A549 (cell line): ENCODE measurements at regions not wholly inside any gene's neighbourhood (a gene's known extent, or its start where the extent isn't known, plus 50 kb on each side); places are given as distances from the start of the nearest gene placed in this dataset.

ENCODE experiments used
- ATAC-seq, 2 experiments: fragments of 200-7000 bp in 1 of 2; fragments of >200 bp in 1 of 2; cut with Nextera tagmentation in 1 of 2; cut with Tn5 transposase in 1 of 2; 3 replicates each; pipeline versions ENCODE4 v1.8.0 to v1.9.1; 2018 to 2020; ENCODE audit warnings: mild to moderate bottlenecking in 1 of 2, moderate library complexity in 1 of 2
- CTCF ChIA-PET: fragments of 300-600 bp; sonication (Branson Sonifier 250); formaldehyde crosslinking; extraction: SDS; loops from one replicate; lab custom pipeline; 2021; ENCODE audit warnings: antibody characterized with exemption, inconsistent platforms; lab: Yijun Ruan, JAX
- POLR2A ChIA-PET: fragments of 350-600 bp; formaldehyde crosslinking; extraction: SDS; loops from one replicate; lab custom pipeline; 2021; ENCODE audit warnings: antibody characterized with exemption, inconsistent platforms; lab: Yijun Ruan, JAX
- DNase-seq, 2 experiments: peaks; one replicate each; pipeline versions ENCODE4 v3.0.0 to v3.0.0-alpha.2; 2011 to 2016; ENCODE audit warnings: low read depth in 1 of 2, low spot score in 1 of 2
- FAIRE-seq: peaks from 2 replicates; lab custom pipeline; 2011; peaks lifted over from hg19 to GRCh38; lab: Jason Lieb, UNC
- H3K27ac ChIP-seq, 2 experiments: fragments of >200 bp; sonication (Bioruptor Twin); formaldehyde crosslinking; 3 replicates each; pipeline ENCODE4 v1.5.1; 2016 to 2017
- H3K4me1 ChIP-seq: fragments of >200 bp; sonication (Bioruptor Twin); formaldehyde crosslinking; 3 replicates; pipeline ENCODE4 v1.6.1; 2016
- H3K4me2 ChIP-seq: fragments of >200 bp; sonication (Bioruptor Twin); formaldehyde crosslinking; 3 replicates; pipeline ENCODE4 v1.6.1; 2016
- H3K4me3 ChIP-seq: fragments of >200 bp; sonication (Bioruptor Twin); formaldehyde crosslinking; 3 replicates; pipeline ENCODE4 v1.5.1; 2016
- H3K9me3 ChIP-seq: fragments of >200 bp; sonication (Bioruptor Twin); formaldehyde crosslinking; 3 replicates; pipeline ENCODE4 v1.6.1; 2016
- HMGXB4 ChIP-seq: fragments of 250-450 bp; sonication (Bioruptor Pico); IDR thresholded peaks from 2 replicates; pipeline ENCODE4 v1.5.0; 2021; ENCODE audit warnings: mild to moderate bottlenecking, moderate library complexity, borderline replicate concordance
- HOXB5 ChIP-seq: fragments of 250-450 bp; sonication (Bioruptor Pico); IDR thresholded peaks from 2 replicates; pipeline ENCODE4 v1.5.0; 2020; ENCODE audit warnings: mild to moderate bottlenecking, moderate library complexity
- JUN ChIP-seq, 2 experiments: fragments of >200 bp; sonication (Bioruptor Twin); formaldehyde crosslinking; IDR thresholded peaks; 2 replicates in 1 of 2; 3 replicates in 1 of 2; pipeline ENCODE4 v1.6.1; 2016 to 2017
- MAFK ChIP-seq: fragments of 450-650 bp; IDR thresholded peaks from 2 replicates; pipeline ENCODE4 v1.6.1; 2014; ENCODE audit not compliant: partially characterized antibody
- NFE2L2 ChIP-seq: fragments of 150-350 bp; conservative IDR thresholded peaks from 2 replicates; pipeline ENCODE4 v1.6.1; 2014; ENCODE audit warnings: low read length
- NPAS2 ChIP-seq: fragments of 250-450 bp; sonication (Bioruptor Pico); IDR thresholded peaks from 2 replicates; pipeline ENCODE4 v1.8.0; 2022; ENCODE audit warnings: mild to moderate bottlenecking, moderate library complexity, borderline replicate concordance
- NR3C1 ChIP-seq: fragments of >200 bp; sonication (Bioruptor Twin); formaldehyde crosslinking; IDR thresholded peaks from 3 replicates; pipeline ENCODE4 v1.6.1; 2017
- PHF8 ChIP-seq: fragments of 200-600 bp; sonication (generic); IDR thresholded peaks from 2 replicates; pipeline ENCODE4 v1.6.1; 2016; ENCODE audit warnings: low read depth, mild to moderate bottlenecking, antibody characterized with exemption, moderate library complexity, borderline replicate concordance
- POLR2AphosphoS2 ChIP-seq: conservative IDR thresholded peaks from 2 replicates; pipeline ENCODE4 v1.6.1; 2012; ENCODE audit warnings: low read length, improper control_type of control experiment, inconsistent platforms
- RARB ChIP-seq: fragments of 250-450 bp; sonication (Bioruptor Pico); IDR thresholded peaks from 2 replicates; pipeline ENCODE4 v1.8.0; 2021; ENCODE audit warnings: mild to moderate bottlenecking, moderate library complexity
- ZC3H11A ChIP-seq: fragments of 450-650 bp; IDR thresholded peaks from 2 replicates; pipeline ENCODE4 v1.6.1; 2014; ENCODE audit warnings: antibody characterized with exemption, mild to moderate bottlenecking
- ZNF302 ChIP-seq: fragments of 250-450 bp; sonication (Bioruptor Pico); IDR thresholded peaks from 2 replicates; pipeline ENCODE4 v1.9.0; 2021; ENCODE audit warnings: inconsistent platforms, mild to moderate bottlenecking, moderate library complexity
- WGBS: methylation state at CpG from one replicate; pipeline ENCODE4 v1.1.6; 2017; ENCODE audit errors: missing lambda C conversion rate; 5-methylcytosine and 5-hydroxymethylcytosine counted together
- TF ChIP-seq, protein P1 (sequence below): fragments of >200 bp; sonication (Bioruptor Twin); formaldehyde crosslinking; IDR thresholded peaks from 2 replicates; pipeline ENCODE4 v1.6.1; 2016
- TF ChIP-seq, protein P2 (sequence below): IDR thresholded peaks from 2 replicates; pipeline ENCODE4 v1.6.1; 2012; ENCODE audit warnings: low read depth, borderline replicate concordance
- TF ChIP-seq, protein P3 (sequence below): fragments of 200-600 bp; sonication (generic); IDR thresholded peaks from 2 replicates; pipeline ENCODE4 v1.6.1; 2016; ENCODE audit warnings: antibody characterized with exemption, mild to moderate bottlenecking, moderate library complexity

- POLR2A ChIA-PET: no interaction called here
- no peak for TF ChIP-seq RARB (CRISPR knock-in tag)
- no peak for TF ChIP-seq ZNF302 (CRISPR knock-in tag)
- TF ChIP-seq, protein P1, sequence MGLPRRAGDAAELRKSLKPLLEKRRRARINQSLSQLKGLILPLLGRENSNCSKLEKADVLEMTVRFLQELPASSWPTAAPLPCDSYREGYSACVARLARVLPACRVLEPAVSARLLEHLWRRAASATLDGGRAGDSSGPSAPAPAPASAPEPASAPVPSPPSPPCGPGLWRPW: no peak
- TF ChIP-seq NPAS2 (CRISPR knock-in tag): no peak
- no peak for TF ChIP-seq HOXB5 (CRISPR knock-in tag)
- no peak for TF ChIP-seq JUN (IDR thresholded peaks at IDR 0.05)
- no peak for TF ChIP-seq NFE2L2
- no peak for TF ChIP-seq PHF8
- TF ChIP-seq ZC3H11A: no peak
- TF ChIP-seq POLR2AphosphoS2: no peak
- TF ChIP-seq HMGXB4 (CRISPR knock-in tag): no peak
- TF ChIP-seq, protein P2, sequence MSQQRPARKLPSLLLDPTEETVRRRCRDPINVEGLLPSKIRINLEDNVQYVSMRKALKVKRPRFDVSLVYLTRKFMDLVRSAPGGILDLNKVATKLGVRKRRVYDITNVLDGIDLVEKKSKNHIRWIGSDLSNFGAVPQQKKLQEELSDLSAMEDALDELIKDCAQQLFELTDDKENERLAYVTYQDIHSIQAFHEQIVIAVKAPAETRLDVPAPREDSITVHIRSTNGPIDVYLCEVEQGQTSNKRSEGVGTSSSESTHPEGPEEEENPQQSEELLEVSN: no peak
- no peak for TF ChIP-seq NR3C1
- ATAC-seq (no peak), DNase-seq (no peak), FAIRE-seq (no peak)
- Histone ChIP-seq H3K9me3 (no peaks in the 10 kb centered on the region), H3K4me2 (no peak overlapping the region), H3K27ac (no peak overlapping the region), H3K4me1 (no peaks in the 10 kb centered on the region), H3K4me3 (no peak overlapping the region)
- WGBS: 26% methylated on average over 1 of the region's 1 CpG
- CTCF ChIA-PET: no interaction called here
Measured at GRCh38 chr6:14339172-14339571, 221.6 kb downstream of the CD83 start.

DNA sequence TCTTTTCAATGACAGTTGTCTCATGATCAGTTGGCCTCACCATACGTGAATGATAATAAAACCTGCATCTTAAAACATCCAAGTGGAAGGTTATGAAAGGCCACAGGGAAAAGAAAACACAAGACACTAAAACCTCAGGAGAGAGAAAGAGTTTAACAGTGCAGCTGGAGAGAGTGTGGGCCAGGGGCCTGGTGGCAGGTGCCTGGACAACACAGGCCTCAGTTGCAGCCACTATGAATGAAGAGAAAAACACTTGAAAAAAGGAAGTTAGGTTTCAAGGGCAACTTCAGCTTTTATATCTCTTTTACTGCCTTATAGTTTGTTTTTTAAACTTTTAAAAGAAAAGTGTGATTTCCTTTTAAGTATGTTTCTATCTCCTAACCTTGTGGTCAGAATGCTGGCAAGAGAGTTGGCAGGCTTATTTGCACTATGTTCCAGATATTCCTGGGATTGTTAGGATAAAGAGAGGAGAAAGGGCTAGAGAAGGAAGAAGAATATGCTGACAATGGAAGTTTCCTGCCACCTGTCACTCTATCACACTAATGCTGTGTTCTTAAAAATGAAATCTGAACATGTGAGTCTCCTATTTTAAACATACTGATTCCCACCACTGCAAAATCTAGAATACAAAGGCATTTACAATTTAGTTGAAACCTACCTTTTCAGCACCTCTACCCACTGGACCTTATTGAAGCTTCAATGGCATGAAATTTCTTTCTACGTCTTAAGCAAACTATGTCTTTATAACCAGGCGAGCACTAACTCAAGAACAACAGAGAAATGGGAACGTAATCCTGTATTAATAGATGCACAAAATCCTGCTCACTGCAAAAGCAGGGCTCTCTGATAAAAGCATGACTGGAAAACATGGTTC, 222.4 kb downstream of the CD83 start:
- H3K4me3 ChIP-seq: no peak overlapping the region
- CTCF ChIA-PET: no interaction called here

More for the DNA sequence above, 222.4 kb downstream of the CD83 start:
- no peak overlapping the region for H3K4me2 ChIP-seq
- WGBS: 83% methylated on average over 4 of the region's 4 CpGs
- FAIRE-seq: no peak
- H3K9me3 ChIP-seq: no peaks in the 10 kb centered on the region
- no peak for DNase-seq
- no peak overlapping the region for H3K27ac ChIP-seq
- H3K4me1 ChIP-seq: no peaks in the 10 kb centered on the region
- no peak for ATAC-seq
- POLR2A ChIA-PET: no interaction called here
- TF ChIP-seq ZC3H11A (no peak), MAFK (peak; percentile 65)
- TF ChIP-seq, protein P3, sequence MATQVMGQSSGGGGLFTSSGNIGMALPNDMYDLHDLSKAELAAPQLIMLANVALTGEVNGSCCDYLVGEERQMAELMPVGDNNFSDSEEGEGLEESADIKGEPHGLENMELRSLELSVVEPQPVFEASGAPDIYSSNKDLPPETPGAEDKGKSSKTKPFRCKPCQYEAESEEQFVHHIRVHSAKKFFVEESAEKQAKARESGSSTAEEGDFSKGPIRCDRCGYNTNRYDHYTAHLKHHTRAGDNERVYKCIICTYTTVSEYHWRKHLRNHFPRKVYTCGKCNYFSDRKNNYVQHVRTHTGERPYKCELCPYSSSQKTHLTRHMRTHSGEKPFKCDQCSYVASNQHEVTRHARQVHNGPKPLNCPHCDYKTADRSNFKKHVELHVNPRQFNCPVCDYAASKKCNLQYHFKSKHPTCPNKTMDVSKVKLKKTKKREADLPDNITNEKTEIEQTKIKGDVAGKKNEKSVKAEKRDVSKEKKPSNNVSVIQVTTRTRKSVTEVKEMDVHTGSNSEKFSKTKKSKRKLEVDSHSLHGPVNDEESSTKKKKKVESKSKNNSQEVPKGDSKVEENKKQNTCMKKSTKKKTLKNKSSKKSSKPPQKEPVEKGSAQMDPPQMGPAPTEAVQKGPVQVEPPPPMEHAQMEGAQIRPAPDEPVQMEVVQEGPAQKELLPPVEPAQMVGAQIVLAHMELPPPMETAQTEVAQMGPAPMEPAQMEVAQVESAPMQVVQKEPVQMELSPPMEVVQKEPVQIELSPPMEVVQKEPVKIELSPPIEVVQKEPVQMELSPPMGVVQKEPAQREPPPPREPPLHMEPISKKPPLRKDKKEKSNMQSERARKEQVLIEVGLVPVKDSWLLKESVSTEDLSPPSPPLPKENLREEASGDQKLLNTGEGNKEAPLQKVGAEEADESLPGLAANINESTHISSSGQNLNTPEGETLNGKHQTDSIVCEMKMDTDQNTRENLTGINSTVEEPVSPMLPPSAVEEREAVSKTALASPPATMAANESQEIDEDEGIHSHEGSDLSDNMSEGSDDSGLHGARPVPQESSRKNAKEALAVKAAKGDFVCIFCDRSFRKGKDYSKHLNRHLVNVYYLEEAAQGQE: peak; percentile 34; the same call in 1 of the 2 replicates
